ENCODE measurements at regions not wholly inside any gene's neighbourhood (a gene's known extent, or its start where the extent isn't known, plus 50 kb on each side); places are given as distances from the start of the nearest gene placed in this dataset.

- 27% methylated on average over 11 of the region's 11 CpGs for WGBS (ENCODE audit: low lambda C conversion rate, missing lambda C conversion rate)
Measured at GRCh38 chr4:116358633-116359222, 726.6 kb downstream of the TRAM1L1 start.

GRCh38 chr4:116357758-116358157 is 727.6 kb downstream of the TRAM1L1 start:
- Histone ChIP-seq H3K9me3 (ENCODE audit: low read depth) (no peaks in the 10 kb centered on the region), H3K4me1 (ENCODE audit: insufficient read depth) (no peaks in the 10 kb centered on the region), H3K79me2 (no peaks in the 10 kb centered on the region), H3K27me3 (no peaks in the 10 kb centered on the region), H3K36me3 (replicated peaks; ENCODE audit: insufficient read depth, low read depth) (no peaks in the 10 kb centered on the region), H2AFZ (no peak overlapping the region), H4K20me1 (ENCODE audit: insufficient read depth, poor library complexity, severe bottlenecking) (no peaks in the 10 kb centered on the region), H3K4me3 (no peak overlapping the region), H3K4me2 (no peak overlapping the region), H3K27ac (no peak overlapping the region), H3K9me2 (replicated peaks; ENCODE audit: insufficient read depth) (no peaks in the 10 kb centered on the region)
- DNase-seq (ENCODE audit: low spot score): peak; percentile 65
- WGBS (ENCODE audit: low lambda C conversion rate, missing lambda C conversion rate): 93% methylated on average over 4 of the region's 4 CpGs
- TF ChIP-seq CTCF (IDR thresholded peaks at IDR 0.05; ENCODE audit: poor library complexity) (no peak), EZH2phosphoT487 (IDR thresholded peaks at IDR 0.05; ENCODE audit: low read depth, severe bottlenecking, unreplicated experiment) (no peak), EZH2 (IDR thresholded peaks at IDR 0.05; ENCODE audit: borderline replicate concordance) (no peak)

More at GRCh38 chr4:116358633-116359222, 726.6 kb downstream of the TRAM1L1 start:
- Histone ChIP-seq H4K20me1 (ENCODE audit: insufficient read depth, poor library complexity, severe bottlenecking) (no peaks in the 10 kb centered on the region), H3K27ac (no peak overlapping the region), H3K4me2 (no peak overlapping the region), H3K36me3 (replicated peaks; ENCODE audit: insufficient read depth, low read depth) (no peaks in the 10 kb centered on the region), H3K4me3 (no peak overlapping the region), H3K9me3 (ENCODE audit: low read depth) (no peaks in the 10 kb centered on the region), H3K79me2 (no peaks in the 10 kb centered on the region), H2AFZ (no peak overlapping the region), H3K27me3 (no peaks in the 10 kb centered on the region), H3K9me2 (replicated peaks; ENCODE audit: insufficient read depth) (no peaks in the 10 kb centered on the region), H3K4me1 (ENCODE audit: insufficient read depth) (no peaks in the 10 kb centered on the region)
- no peak for TF ChIP-seq EZH2 (IDR thresholded peaks at IDR 0.05; ENCODE audit: borderline replicate concordance)
- peak; percentile 78 for TF ChIP-seq CTCF (IDR thresholded peaks at IDR 0.05; ENCODE audit: poor library complexity)
- DNase-seq (ENCODE audit: low spot score): peak; percentile 90

- TF ChIP-seq EZH2 (IDR thresholded peaks at IDR 0.05; ENCODE audit: borderline replicate concordance): no peak
- TF ChIP-seq EZH2phosphoT487 (IDR thresholded peaks at IDR 0.05; ENCODE audit: low read depth, severe bottlenecking, unreplicated experiment): no peak
- no peak for TF ChIP-seq CTCF (IDR thresholded peaks at IDR 0.05; ENCODE audit: poor library complexity)
- Histone ChIP-seq H3K36me3 (replicated peaks; ENCODE audit: insufficient read depth, low read depth) (no peaks in the 10 kb centered on the region), H4K20me1 (ENCODE audit: insufficient read depth, poor library complexity, severe bottlenecking) (no peaks in the 10 kb centered on the region), H3K9me2 (replicated peaks; ENCODE audit: insufficient read depth) (no peaks in the 10 kb centered on the region), H3K4me1 (ENCODE audit: insufficient read depth) (no peaks in the 10 kb centered on the region), H3K27ac (no peak overlapping the region), H3K9me3 (ENCODE audit: low read depth) (no peaks in the 10 kb centered on the region), H3K27me3 (no peaks in the 10 kb centered on the region), H2AFZ (no peak overlapping the region), H3K79me2 (no peaks in the 10 kb centered on the region), H3K4me3 (no peak overlapping the region), H3K4me2 (no peak overlapping the region)
- no peak for DNase-seq (ENCODE audit: low spot score)
- 84% methylated on average over 1 of the region's 1 CpG for WGBS (ENCODE audit: low lambda C conversion rate, missing lambda C conversion rate)
Measured at GRCh38 chr4:116346750-116347149, 738.6 kb downstream of the TRAM1L1 start.

DNA sequence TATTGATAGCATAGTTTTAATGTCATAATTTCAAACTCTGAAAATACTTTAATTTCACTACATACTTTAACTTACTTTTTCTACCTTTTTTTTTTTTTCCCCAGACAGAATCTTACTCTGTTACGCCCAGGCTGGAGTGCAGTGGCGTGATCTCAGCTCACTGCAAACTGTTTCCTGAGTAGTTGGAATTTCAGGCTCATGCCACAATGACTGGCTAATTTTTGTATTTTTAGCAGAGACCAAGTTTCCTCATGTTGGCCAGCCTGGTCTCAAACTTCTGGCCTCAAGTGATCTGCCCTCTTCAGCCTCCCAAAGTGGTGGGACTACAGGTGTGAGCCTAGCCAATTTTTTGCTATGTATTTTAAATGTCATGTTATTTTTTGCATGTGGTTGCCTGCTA is 741.6 kb downstream of the TRAM1L1 start:
- H3K4me3 ChIP-seq: no peak overlapping the region
- 89% methylated on average over 2 of the region's 2 CpGs for WGBS (ENCODE audit: low lambda C conversion rate, missing lambda C conversion rate)
- TF ChIP-seq EZH2phosphoT487 (IDR thresholded peaks at IDR 0.05; ENCODE audit: low read depth, severe bottlenecking, unreplicated experiment): no peak
- no peak for TF ChIP-seq CTCF (IDR thresholded peaks at IDR 0.05; ENCODE audit: poor library complexity)

More for the DNA sequence above, 741.6 kb downstream of the TRAM1L1 start:
- Histone ChIP-seq H3K27me3 (no peaks in the 10 kb centered on the region), H4K20me1 (ENCODE audit: insufficient read depth, poor library complexity, severe bottlenecking) (no peaks in the 10 kb centered on the region), H3K27ac (no peak overlapping the region), H3K4me2 (no peak overlapping the region), H3K79me2 (no peaks in the 10 kb centered on the region), H3K9me3 (ENCODE audit: low read depth) (no peaks in the 10 kb centered on the region), H3K9me2 (replicated peaks; ENCODE audit: insufficient read depth) (no peaks in the 10 kb centered on the region), H3K36me3 (replicated peaks; ENCODE audit: insufficient read depth, low read depth) (no peaks in the 10 kb centered on the region), H2AFZ (no peak overlapping the region), H3K4me1 (ENCODE audit: insufficient read depth) (no peaks in the 10 kb centered on the region)
- no peak for DNase-seq (ENCODE audit: low spot score)

All from hepatocyte (in vitro differentiated cells).